ENCODE measurements at regions not wholly inside any gene's neighbourhood (a gene's known extent, or its start where the extent isn't known, plus 50 kb on each side); places are given as distances from the start of the nearest gene placed in this dataset.

DNA sequence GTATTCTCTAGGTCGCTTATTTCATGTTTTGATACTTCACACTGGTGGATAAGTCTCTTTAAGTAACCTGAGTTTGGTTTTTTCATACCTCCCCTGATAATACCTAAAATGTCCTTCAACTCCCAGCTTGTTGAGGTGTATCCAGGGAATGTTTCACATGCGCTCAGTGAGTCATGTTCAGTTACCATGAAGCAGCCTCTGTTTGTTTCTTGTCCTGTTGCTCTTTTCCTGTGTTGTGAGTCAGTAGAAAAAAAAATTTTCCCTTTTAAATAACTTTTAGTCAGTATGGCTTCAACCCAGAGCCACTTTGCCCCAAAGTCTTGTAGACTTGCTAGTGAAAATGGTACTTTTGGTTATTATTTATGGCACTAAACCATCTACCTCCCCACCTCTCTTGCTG, 278.4 kb upstream of the ZPLD1 start:
- no peak for TF ChIP-seq POLR2AphosphoS5 (IDR thresholded peaks at IDR 0.05)
- TF ChIP-seq, protein P1, sequence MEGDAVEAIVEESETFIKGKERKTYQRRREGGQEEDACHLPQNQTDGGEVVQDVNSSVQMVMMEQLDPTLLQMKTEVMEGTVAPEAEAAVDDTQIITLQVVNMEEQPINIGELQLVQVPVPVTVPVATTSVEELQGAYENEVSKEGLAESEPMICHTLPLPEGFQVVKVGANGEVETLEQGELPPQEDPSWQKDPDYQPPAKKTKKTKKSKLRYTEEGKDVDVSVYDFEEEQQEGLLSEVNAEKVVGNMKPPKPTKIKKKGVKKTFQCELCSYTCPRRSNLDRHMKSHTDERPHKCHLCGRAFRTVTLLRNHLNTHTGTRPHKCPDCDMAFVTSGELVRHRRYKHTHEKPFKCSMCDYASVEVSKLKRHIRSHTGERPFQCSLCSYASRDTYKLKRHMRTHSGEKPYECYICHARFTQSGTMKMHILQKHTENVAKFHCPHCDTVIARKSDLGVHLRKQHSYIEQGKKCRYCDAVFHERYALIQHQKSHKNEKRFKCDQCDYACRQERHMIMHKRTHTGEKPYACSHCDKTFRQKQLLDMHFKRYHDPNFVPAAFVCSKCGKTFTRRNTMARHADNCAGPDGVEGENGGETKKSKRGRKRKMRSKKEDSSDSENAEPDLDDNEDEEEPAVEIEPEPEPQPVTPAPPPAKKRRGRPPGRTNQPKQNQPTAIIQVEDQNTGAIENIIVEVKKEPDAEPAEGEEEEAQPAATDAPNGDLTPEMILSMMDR (IDR thresholded peaks at IDR 0.05) = no peak
